ENCODE measurements at regions not wholly inside any gene's neighbourhood (a gene's known extent, or its start where the extent isn't known, plus 50 kb on each side); places are given as distances from the start of the nearest gene placed in this dataset.

- Histone ChIP-seq H3K18ac (ENCODE audit: low read depth, low read length) (no peak overlapping the region), H2AK9ac (replicated peaks; ENCODE audit: low read depth, low read length, poor library complexity) (no peak overlapping the region), H3K36me3 (ENCODE audit: control insufficient read depth, insufficient read depth, low read length) (no peaks in the 10 kb centered on the region), H3K4ac (ENCODE audit: low read depth, low read length) (no peak overlapping the region), H3K4me2 (ENCODE audit: low read depth, low read length) (no peak overlapping the region), H3K23ac (ENCODE audit: low read depth, low read length) (no peak overlapping the region), H4K5ac (ENCODE audit: low read depth, low read length) (no peak overlapping the region), H2BK20ac (ENCODE audit: low read depth, low read length) (no peak overlapping the region), H3K56ac (ENCODE audit: extremely low read depth, insufficient read depth, low read length) (no peak overlapping the region), H3K9ac (ENCODE audit: low read depth, low read length) (no peak overlapping the region), H3K9me3 (ENCODE audit: control insufficient read depth, insufficient read depth, low read length) (peaks cover 14% of the 10 kb centered on the region; the same call in 1 of the 2 replicates), H4K91ac (ENCODE audit: insufficient read depth, low read depth, low read length) (no peak overlapping the region), H2AFZ (replicated peaks; ENCODE audit: low read length, poor library complexity) (no peak overlapping the region), H4K20me1 (ENCODE audit: insufficient read depth, low read length) (no peaks in the 10 kb centered on the region), H3K27ac (ENCODE audit: insufficient read depth, low read length) (no peak overlapping the region), H4K8ac (ENCODE audit: low read depth in 2 of 2, low read length in 2 of 2) (no peak overlapping the region), H3K4me3 (ENCODE audit: insufficient read depth, low read depth, low read length) (no peak overlapping the region), H3K79me1 (ENCODE audit: low read depth in 1 of 2, low read length in 2 of 2) (no peaks in the 10 kb centered on the region), H2BK15ac (ENCODE audit: low read depth, low read length) (no peak overlapping the region), H3K4me1 (ENCODE audit: control insufficient read depth, insufficient read depth, low read length) (no peaks in the 10 kb centered on the region), H2BK120ac (ENCODE audit: low read depth, low read length) (no peak overlapping the region), H3K9me1 (ENCODE audit: insufficient read depth, low read length) (no peaks in the 10 kb centered on the region), H3K14ac (replicated peaks; ENCODE audit: low read depth, low read length) (no peak overlapping the region), H2AK5ac (ENCODE audit: low read depth, low read length) (no peak overlapping the region), H3K27me3 (ENCODE audit: control insufficient read depth, insufficient read depth, low read length) (no peaks in the 10 kb centered on the region), H2BK5ac (ENCODE audit: low read depth, low read length, poor library complexity, severe bottlenecking) (no peak overlapping the region)
- no peak for ATAC-seq (ENCODE audit: low read depth)
- POLR2A ChIA-PET (ENCODE audit: unreplicated experiment): no interaction called here
- DNase-seq: no peak
- intact Hi-C loops (cut with micrococcal nuclease): no loop called here
- TF ChIP-seq RCOR1 (IDR thresholded peaks at IDR 0.05; ENCODE audit: insufficient replicate concordance, low read length) (no peak), CHD1 (IDR thresholded peaks at IDR 0.05; ENCODE audit: low read depth, low read length) (no peak), RFX5 (IDR thresholded peaks at IDR 0.05; ENCODE audit: low read depth, low read length) (no peak), MXI1 (IDR thresholded peaks at IDR 0.05; ENCODE audit: borderline replicate concordance, low read depth, low read length) (no peak)
- TF ChIP-seq, protein P1, sequence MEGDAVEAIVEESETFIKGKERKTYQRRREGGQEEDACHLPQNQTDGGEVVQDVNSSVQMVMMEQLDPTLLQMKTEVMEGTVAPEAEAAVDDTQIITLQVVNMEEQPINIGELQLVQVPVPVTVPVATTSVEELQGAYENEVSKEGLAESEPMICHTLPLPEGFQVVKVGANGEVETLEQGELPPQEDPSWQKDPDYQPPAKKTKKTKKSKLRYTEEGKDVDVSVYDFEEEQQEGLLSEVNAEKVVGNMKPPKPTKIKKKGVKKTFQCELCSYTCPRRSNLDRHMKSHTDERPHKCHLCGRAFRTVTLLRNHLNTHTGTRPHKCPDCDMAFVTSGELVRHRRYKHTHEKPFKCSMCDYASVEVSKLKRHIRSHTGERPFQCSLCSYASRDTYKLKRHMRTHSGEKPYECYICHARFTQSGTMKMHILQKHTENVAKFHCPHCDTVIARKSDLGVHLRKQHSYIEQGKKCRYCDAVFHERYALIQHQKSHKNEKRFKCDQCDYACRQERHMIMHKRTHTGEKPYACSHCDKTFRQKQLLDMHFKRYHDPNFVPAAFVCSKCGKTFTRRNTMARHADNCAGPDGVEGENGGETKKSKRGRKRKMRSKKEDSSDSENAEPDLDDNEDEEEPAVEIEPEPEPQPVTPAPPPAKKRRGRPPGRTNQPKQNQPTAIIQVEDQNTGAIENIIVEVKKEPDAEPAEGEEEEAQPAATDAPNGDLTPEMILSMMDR (conservative IDR thresholded peaks at IDR 0.05; ENCODE audit: low read depth, low read length): no peak
- in situ Hi-C loops (cut with MboI; ENCODE audit: low sequenced_read_pairs): no loop called here
- CTCF ChIA-PET: no interaction called here
- WGBS, 2 experiments (ENCODE audit: extremely low coverage in 2 of 2, insufficient read length in 1 of 2): 79% methylated on average over 4 of the region's 9 CpGs; no CpG with 5 or more reads in 1 of the 2 experiments
- dilution Hi-C loops (cut with HindIII; ENCODE audit: low sequenced_read_pairs, unreplicated experiment): no loop called here
- no TSS peak for BruUV-seq (replicated peaks)
Measured at GRCh38 chr5:24363789-24364481, 280.8 kb downstream of the CDH10 start.

All from IMR-90 (cell line).